Liver (tissue), 3 donors: ENCODE measurements at regions not wholly inside any gene's neighbourhood (a gene's known extent, or its start where the extent isn't known, plus 50 kb on each side); places are given as distances from the start of the nearest gene placed in this dataset.

Source experiments
- CTCF ChIP-seq: fragments of 150-350 bp; IDR thresholded peaks from 2 replicates; pipeline ENCODE4 v1.5.1; 2017; ENCODE audit warnings: improper control_type of control experiment, low read depth, low read length; ENCODE audit not compliant: missing input control
- MAX ChIP-seq: IDR thresholded peaks from 2 replicates; pipeline ENCODE4 v1.6.1; 2016; ENCODE audit warnings: antibody characterized with exemption
- RXRA ChIP-seq, 2 donors: IDR thresholded peaks; 2 replicates each; pipeline ENCODE4 v1.6.1; 2017 to 2018; ENCODE audit warnings: antibody characterized with exemption in 2 of 2, mild to moderate bottlenecking in 1 of 2
- SP1 ChIP-seq: IDR thresholded peaks from 2 replicates; pipeline ENCODE4 v1.6.1; 2018; ENCODE audit warnings: antibody characterized with exemption, mild to moderate bottlenecking
- donor health status: healthy.
- donor health status: healthy.

- TF ChIP-seq CTCF: no peak
- no peak for TF ChIP-seq MAX
- no peak for TF ChIP-seq RXRA (IDR thresholded peaks at IDR 0.05)
- TF ChIP-seq SP1: no peak
Measured at GRCh38 chr3:159102001-159102400, 300.1 kb downstream of the MFSD1 start.
